ENCODE measurements at regions not wholly inside any gene's neighbourhood (a gene's known extent, or its start where the extent isn't known, plus 50 kb on each side); places are given as distances from the start of the nearest gene placed in this dataset.

- peaks cover 0 to 7% of the 10 kb centered on the region in 2 donors for H3K27me3 ChIP-seq (ENCODE audit: control insufficient read depth in 1 of 2, insufficient read depth in 2 of 2, low read length in 2 of 2)
- 66 to 82% methylated on average over 3 of the region's 3 CpGs for WGBS, 2 donors
- H3K9me3 ChIP-seq (ENCODE audit: control insufficient read depth in 2 of 2, insufficient read depth in 1 of 2, low read depth in 1 of 2, low read length in 1 of 2) = no peaks in the 10 kb centered on the region
- H3K4me1 ChIP-seq (ENCODE audit: control insufficient read depth in 2 of 2, insufficient read depth in 2 of 2, low read length in 1 of 2) = no peaks in the 10 kb centered on the region
- no peaks in the 10 kb centered on the region for H3K36me3 ChIP-seq (ENCODE audit: control insufficient read depth in 2 of 2, insufficient read depth in 2 of 2, low read length in 1 of 2)
- no peak overlapping the region for H3K4me3 ChIP-seq (ENCODE audit: low read depth in 1 of 2, low read length in 2 of 2)
- H3K27ac ChIP-seq (ENCODE audit: low read depth in 2 of 2, low read length in 1 of 2) = no peak overlapping the region
Measured at GRCh38 chrX:45716750-45717149, 516.1 kb upstream of the DIPK2B start.

- Histone ChIP-seq H3K4me3 (ENCODE audit: low read depth in 1 of 2, low read length in 2 of 2) (no peak overlapping the region), H3K27ac (ENCODE audit: low read depth in 2 of 2, low read length in 1 of 2) (no peak overlapping the region), H3K36me3 (ENCODE audit: control insufficient read depth in 2 of 2, insufficient read depth in 2 of 2, low read length in 1 of 2) (no peaks in the 10 kb centered on the region), H3K27me3 (ENCODE audit: control insufficient read depth in 1 of 2, insufficient read depth in 2 of 2, low read length in 2 of 2) (peaks cover 0 to 7% of the 10 kb centered on the region in 2 donors), H3K4me1 (ENCODE audit: control insufficient read depth in 2 of 2, insufficient read depth in 2 of 2, low read length in 1 of 2) (no peaks in the 10 kb centered on the region), H3K9me3 (ENCODE audit: control insufficient read depth in 2 of 2, insufficient read depth in 1 of 2, low read depth in 1 of 2, low read length in 1 of 2) (no peaks in the 10 kb centered on the region)
- 64 to 77% methylated on average over 1 of the region's 1 CpG for WGBS, 2 donors
Measured at GRCh38 chrX:45715748-45716147, 515.1 kb upstream of the DIPK2B start.

GRCh38 chrX:45714866-45715265, 514.2 kb upstream of the DIPK2B start:
- Histone ChIP-seq H3K9me3 (ENCODE audit: control insufficient read depth in 2 of 2, insufficient read depth in 1 of 2, low read depth in 1 of 2, low read length in 1 of 2) (no peaks in the 10 kb centered on the region), H3K4me3 (ENCODE audit: low read depth in 1 of 2, low read length in 2 of 2) (no peak overlapping the region), H3K27ac (ENCODE audit: low read depth in 2 of 2, low read length in 1 of 2) (no peak overlapping the region), H3K36me3 (ENCODE audit: control insufficient read depth in 2 of 2, insufficient read depth in 2 of 2, low read length in 1 of 2) (no peaks in the 10 kb centered on the region), H3K27me3 (ENCODE audit: control insufficient read depth in 1 of 2, insufficient read depth in 2 of 2, low read length in 2 of 2) (peaks cover 0 to 7% of the 10 kb centered on the region in 2 donors), H3K4me1 (ENCODE audit: control insufficient read depth in 2 of 2, insufficient read depth in 2 of 2, low read length in 1 of 2) (no peaks in the 10 kb centered on the region)
- WGBS, 2 donors = 50 to 74% methylated on average over 3 of the region's 3 CpGs

- no peak overlapping the region for H3K27ac ChIP-seq (ENCODE audit: low read depth in 2 of 2, low read length in 1 of 2)
- peaks cover 0 to 7% of the 10 kb centered on the region in 2 donors for H3K27me3 ChIP-seq (ENCODE audit: control insufficient read depth in 1 of 2, insufficient read depth in 2 of 2, low read length in 2 of 2)
- 70 to 90% methylated on average over 1 of the region's 1 CpG for WGBS, 2 donors
- no peak overlapping the region for H3K4me3 ChIP-seq (ENCODE audit: low read depth in 1 of 2, low read length in 2 of 2)
- H3K9me3 ChIP-seq (ENCODE audit: control insufficient read depth in 2 of 2, insufficient read depth in 1 of 2, low read depth in 1 of 2, low read length in 1 of 2) = no peaks in the 10 kb centered on the region
- no peaks in the 10 kb centered on the region for H3K36me3 ChIP-seq (ENCODE audit: control insufficient read depth in 2 of 2, insufficient read depth in 2 of 2, low read length in 1 of 2)
- no peaks in the 10 kb centered on the region for H3K4me1 ChIP-seq (ENCODE audit: control insufficient read depth in 2 of 2, insufficient read depth in 2 of 2, low read length in 1 of 2)
Measured at GRCh38 chrX:45712067-45712466, 511.4 kb upstream of the DIPK2B start.

GRCh38 chrX:45711231-45711630, 510.6 kb upstream of the DIPK2B start:
- Histone ChIP-seq H3K36me3 (ENCODE audit: control insufficient read depth in 2 of 2, insufficient read depth in 2 of 2, low read length in 1 of 2) (no peaks in the 10 kb centered on the region), H3K4me3 (ENCODE audit: low read depth in 1 of 2, low read length in 2 of 2) (no peak overlapping the region), H3K9me3 (ENCODE audit: control insufficient read depth in 2 of 2, insufficient read depth in 1 of 2, low read depth in 1 of 2, low read length in 1 of 2) (no peaks in the 10 kb centered on the region), H3K4me1 (ENCODE audit: control insufficient read depth in 2 of 2, insufficient read depth in 2 of 2, low read length in 1 of 2) (no peaks in the 10 kb centered on the region), H3K27me3 (ENCODE audit: control insufficient read depth in 1 of 2, insufficient read depth in 2 of 2, low read length in 2 of 2) (peaks cover 0 to 7% of the 10 kb centered on the region in 2 donors), H3K27ac (ENCODE audit: low read depth in 2 of 2, low read length in 1 of 2) (no peak overlapping the region)
- 71 to 81% methylated on average over 5 of the region's 5 CpGs for WGBS, 2 donors

- Histone ChIP-seq H3K4me3 (ENCODE audit: low read depth in 1 of 2, low read length in 2 of 2) (no peak overlapping the region), H3K36me3 (ENCODE audit: control insufficient read depth in 2 of 2, insufficient read depth in 2 of 2, low read length in 1 of 2) (no peaks in the 10 kb centered on the region), H3K4me1 (ENCODE audit: control insufficient read depth in 2 of 2, insufficient read depth in 2 of 2, low read length in 1 of 2) (no peaks in the 10 kb centered on the region), H3K9me3 (ENCODE audit: control insufficient read depth in 2 of 2, insufficient read depth in 1 of 2, low read depth in 1 of 2, low read length in 1 of 2) (no peaks in the 10 kb centered on the region), H3K27me3 (ENCODE audit: control insufficient read depth in 1 of 2, insufficient read depth in 2 of 2, low read length in 2 of 2) (peaks cover 0 to 4% of the 10 kb centered on the region in 2 donors), H3K27ac (ENCODE audit: low read depth in 2 of 2, low read length in 1 of 2) (no peak overlapping the region)
- 31 to 34% methylated on average over 2 of the region's 2 CpGs for WGBS, 2 donors
Measured at GRCh38 chrX:45710081-45710801, 509.6 kb upstream of the DIPK2B start.

- Histone ChIP-seq H3K9me3 (ENCODE audit: control insufficient read depth in 2 of 2, insufficient read depth in 1 of 2, low read depth in 1 of 2, low read length in 1 of 2) (no peaks in the 10 kb centered on the region), H3K4me1 (ENCODE audit: control insufficient read depth in 2 of 2, insufficient read depth in 2 of 2, low read length in 1 of 2) (no peaks in the 10 kb centered on the region), H3K4me3 (ENCODE audit: low read depth in 1 of 2, low read length in 2 of 2) (no peak overlapping the region), H3K27me3 (ENCODE audit: control insufficient read depth in 1 of 2, insufficient read depth in 2 of 2, low read length in 2 of 2) (peaks cover 0 to 4% of the 10 kb centered on the region in 2 donors), H3K36me3 (ENCODE audit: control insufficient read depth in 2 of 2, insufficient read depth in 2 of 2, low read length in 1 of 2) (no peaks in the 10 kb centered on the region), H3K27ac (ENCODE audit: low read depth in 2 of 2, low read length in 1 of 2) (no peak overlapping the region)
- WGBS, 2 donors = 80 to 98% methylated on average over 1 of the region's 1 CpG
Measured at GRCh38 chrX:45709381-45709780, 508.7 kb upstream of the DIPK2B start.

- Histone ChIP-seq H3K4me3 (ENCODE audit: low read depth in 1 of 2, low read length in 2 of 2) (no peak overlapping the region), H3K4me1 (ENCODE audit: control insufficient read depth in 2 of 2, insufficient read depth in 2 of 2, low read length in 1 of 2) (no peaks in the 10 kb centered on the region), H3K27ac (ENCODE audit: low read depth in 2 of 2, low read length in 1 of 2) (no peak overlapping the region), H3K36me3 (ENCODE audit: control insufficient read depth in 2 of 2, insufficient read depth in 2 of 2, low read length in 1 of 2) (no peaks in the 10 kb centered on the region), H3K27me3 (ENCODE audit: control insufficient read depth in 1 of 2, insufficient read depth in 2 of 2, low read length in 2 of 2) (no peaks in the 10 kb centered on the region), H3K9me3 (ENCODE audit: control insufficient read depth in 2 of 2, insufficient read depth in 1 of 2, low read depth in 1 of 2, low read length in 1 of 2) (no peaks in the 10 kb centered on the region)
- WGBS, 2 donors = 83 to 88% methylated on average over 3 of the region's 3 CpGs
Measured at GRCh38 chrX:45699158-45699557, 498.5 kb upstream of the DIPK2B start.

GRCh38 chrX:45697591-45697990, 496.9 kb upstream of the DIPK2B start:
- no peak overlapping the region for H3K27ac ChIP-seq (ENCODE audit: low read depth in 2 of 2, low read length in 1 of 2)
- H3K4me1 ChIP-seq (ENCODE audit: control insufficient read depth in 2 of 2, insufficient read depth in 2 of 2, low read length in 1 of 2) = no peaks in the 10 kb centered on the region
- no peaks in the 10 kb centered on the region for H3K36me3 ChIP-seq (ENCODE audit: control insufficient read depth in 2 of 2, insufficient read depth in 2 of 2, low read length in 1 of 2)
- WGBS, 2 donors = 54 to 58% methylated on average over 7 of the region's 7 CpGs
- H3K9me3 ChIP-seq (ENCODE audit: control insufficient read depth in 2 of 2, insufficient read depth in 1 of 2, low read depth in 1 of 2, low read length in 1 of 2) = no peaks in the 10 kb centered on the region
- no peaks in the 10 kb centered on the region for H3K27me3 ChIP-seq (ENCODE audit: control insufficient read depth in 1 of 2, insufficient read depth in 2 of 2, low read length in 2 of 2)
- no peak overlapping the region for H3K4me3 ChIP-seq (ENCODE audit: low read depth in 1 of 2, low read length in 2 of 2)

- H3K36me3 ChIP-seq (ENCODE audit: control insufficient read depth in 2 of 2, insufficient read depth in 2 of 2, low read length in 1 of 2) = no peaks in the 10 kb centered on the region
- H3K9me3 ChIP-seq (ENCODE audit: control insufficient read depth in 2 of 2, insufficient read depth in 1 of 2, low read depth in 1 of 2, low read length in 1 of 2) = no peaks in the 10 kb centered on the region
- H3K27ac ChIP-seq (ENCODE audit: low read depth in 2 of 2, low read length in 1 of 2) = no peak overlapping the region
- no peak overlapping the region for H3K4me3 ChIP-seq (ENCODE audit: low read depth in 1 of 2, low read length in 2 of 2)
- H3K4me1 ChIP-seq (ENCODE audit: control insufficient read depth in 2 of 2, insufficient read depth in 2 of 2, low read length in 1 of 2) = no peaks in the 10 kb centered on the region
- 63 to 90% methylated on average over 2 of the region's 2 CpGs for WGBS, 2 donors
- no peaks in the 10 kb centered on the region for H3K27me3 ChIP-seq (ENCODE audit: control insufficient read depth in 1 of 2, insufficient read depth in 2 of 2, low read length in 2 of 2)
Measured at GRCh38 chrX:45696736-45697135, 496.1 kb upstream of the DIPK2B start.

Data from esophagus (tissue), 2 donors.